ENCODE measurements at regions not wholly inside any gene's neighbourhood (a gene's known extent, or its start where the extent isn't known, plus 50 kb on each side); places are given as distances from the start of the nearest gene placed in this dataset.

- Histone ChIP-seq H3K27me3 (ENCODE audit: control insufficient read depth in 5 of 5, insufficient read depth in 4 of 5, low read length in 5 of 5) (no peaks in the 10 kb centered on the region), H3K4me3 (ENCODE audit: low read depth in 1 of 5, low read length in 5 of 5) (no peak overlapping the region), H3K36me3 (ENCODE audit: control insufficient read depth in 5 of 5, insufficient read depth in 5 of 5, low read length in 5 of 5) (no peaks in the 10 kb centered on the region), H3K9ac (ENCODE audit: low read length in 5 of 5) (no peak overlapping the region), H3K9me3 (ENCODE audit: control insufficient read depth in 5 of 5, low read length in 5 of 5) (no peaks in the 10 kb centered on the region), H3K27ac (ENCODE audit: low read depth, low read length) (no peak overlapping the region), H3K4me1 (ENCODE audit: control insufficient read depth in 5 of 5, insufficient read depth in 5 of 5, low read length in 5 of 5) (peaks cover 0 to 12% (median 0%) of the 10 kb centered on the region in 5 donors)
These were observed 380.0 kb upstream of the GOLIM4 start for GRCh38 chr3:168475704-168476103.

- Histone ChIP-seq H3K27me3 (ENCODE audit: control insufficient read depth in 5 of 5, insufficient read depth in 4 of 5, low read length in 5 of 5) (no peaks in the 10 kb centered on the region), H3K4me3 (ENCODE audit: low read depth in 1 of 5, low read length in 5 of 5) (no peak overlapping the region), H3K4me1 (ENCODE audit: control insufficient read depth in 5 of 5, insufficient read depth in 5 of 5, low read length in 5 of 5) (peaks cover 0 to 12% (median 0%) of the 10 kb centered on the region in 5 donors), H3K9me3 (ENCODE audit: control insufficient read depth in 5 of 5, low read length in 5 of 5) (no peaks in the 10 kb centered on the region), H3K9ac (ENCODE audit: low read length in 5 of 5) (no peak overlapping the region), H3K36me3 (ENCODE audit: control insufficient read depth in 5 of 5, insufficient read depth in 5 of 5, low read length in 5 of 5) (no peaks in the 10 kb centered on the region), H3K27ac (ENCODE audit: low read depth, low read length) (no peak overlapping the region)
These were observed 377.7 kb upstream of the GOLIM4 start for GRCh38 chr3:168473334-168473890.

- no peak overlapping the region for H3K9ac ChIP-seq (ENCODE audit: low read length in 5 of 5)
- peaks cover 0 to 12% (median 0%) of the 10 kb centered on the region in 5 donors for H3K4me1 ChIP-seq (ENCODE audit: control insufficient read depth in 5 of 5, insufficient read depth in 5 of 5, low read length in 5 of 5)
- H3K27ac ChIP-seq (ENCODE audit: low read depth, low read length), result no peak overlapping the region
These were observed 377.1 kb upstream of the GOLIM4 start for GRCh38 chr3:168472783-168473182.

GRCh38 chr3:168470380-168470779 is 374.7 kb upstream of the GOLIM4 start:
- no peaks in the 10 kb centered on the region for H3K27me3 ChIP-seq (ENCODE audit: control insufficient read depth in 5 of 5, insufficient read depth in 4 of 5, low read length in 5 of 5)
- no peaks in the 10 kb centered on the region for H3K9me3 ChIP-seq (ENCODE audit: control insufficient read depth in 5 of 5, low read length in 5 of 5)
- H3K4me1 ChIP-seq (ENCODE audit: control insufficient read depth in 5 of 5, insufficient read depth in 5 of 5, low read length in 5 of 5), result peaks cover 0 to 3% (median 0%) of the 10 kb centered on the region in 5 donors
- H3K9ac ChIP-seq (ENCODE audit: low read length in 5 of 5), result no peak overlapping the region
- H3K27ac ChIP-seq (ENCODE audit: low read depth, low read length), result no peak overlapping the region
- no peaks in the 10 kb centered on the region for H3K36me3 ChIP-seq (ENCODE audit: control insufficient read depth in 5 of 5, insufficient read depth in 5 of 5, low read length in 5 of 5)
- no peak overlapping the region for H3K4me3 ChIP-seq (ENCODE audit: low read depth in 1 of 5, low read length in 5 of 5)

More at GRCh38 chr3:168472783-168473182, 377.1 kb upstream of the GOLIM4 start:
- no peaks in the 10 kb centered on the region for H3K36me3 ChIP-seq (ENCODE audit: control insufficient read depth in 5 of 5, insufficient read depth in 5 of 5, low read length in 5 of 5)
- no peak overlapping the region for H3K4me3 ChIP-seq (ENCODE audit: low read depth in 1 of 5, low read length in 5 of 5)
- no peaks in the 10 kb centered on the region for H3K9me3 ChIP-seq (ENCODE audit: control insufficient read depth in 5 of 5, low read length in 5 of 5)
- H3K27me3 ChIP-seq (ENCODE audit: control insufficient read depth in 5 of 5, insufficient read depth in 4 of 5, low read length in 5 of 5), result no peaks in the 10 kb centered on the region

GRCh38 chr3:168469436-168469835 is 373.7 kb upstream of the GOLIM4 start:
- no peaks in the 10 kb centered on the region for H3K9me3 ChIP-seq (ENCODE audit: control insufficient read depth in 5 of 5, low read length in 5 of 5)
- H3K9ac ChIP-seq (ENCODE audit: low read length in 5 of 5), result no peak overlapping the region
- H3K4me1 ChIP-seq (ENCODE audit: control insufficient read depth in 5 of 5, insufficient read depth in 5 of 5, low read length in 5 of 5), result peaks cover 0 to 3% (median 0%) of the 10 kb centered on the region in 5 donors
- H3K27me3 ChIP-seq (ENCODE audit: control insufficient read depth in 5 of 5, insufficient read depth in 4 of 5, low read length in 5 of 5), result no peaks in the 10 kb centered on the region
- H3K4me3 ChIP-seq (ENCODE audit: low read depth in 1 of 5, low read length in 5 of 5), result no peak overlapping the region
- H3K27ac ChIP-seq (ENCODE audit: low read depth, low read length), result no peak overlapping the region
- H3K36me3 ChIP-seq (ENCODE audit: control insufficient read depth in 5 of 5, insufficient read depth in 5 of 5, low read length in 5 of 5), result no peaks in the 10 kb centered on the region

- H3K27ac ChIP-seq (ENCODE audit: low read depth, low read length), result no peak overlapping the region
- H3K4me1 ChIP-seq (ENCODE audit: control insufficient read depth in 5 of 5, insufficient read depth in 5 of 5, low read length in 5 of 5), result peaks cover 0 to 3% (median 0%) of the 10 kb centered on the region in 5 donors
- H3K4me3 ChIP-seq (ENCODE audit: low read depth in 1 of 5, low read length in 5 of 5), result no peak overlapping the region
- no peaks in the 10 kb centered on the region for H3K27me3 ChIP-seq (ENCODE audit: control insufficient read depth in 5 of 5, insufficient read depth in 4 of 5, low read length in 5 of 5)
- H3K9me3 ChIP-seq (ENCODE audit: control insufficient read depth in 5 of 5, low read length in 5 of 5), result no peaks in the 10 kb centered on the region
- H3K36me3 ChIP-seq (ENCODE audit: control insufficient read depth in 5 of 5, insufficient read depth in 5 of 5, low read length in 5 of 5), result no peaks in the 10 kb centered on the region
- H3K9ac ChIP-seq (ENCODE audit: low read length in 5 of 5), result no peak overlapping the region
These were observed 371.5 kb upstream of the GOLIM4 start for GRCh38 chr3:168467115-168467714.

- H3K9me3 ChIP-seq (ENCODE audit: control insufficient read depth in 5 of 5, low read length in 5 of 5), result no peaks in the 10 kb centered on the region
These were observed 366.1 kb upstream of the GOLIM4 start for GRCh38 chr3:168461793-168462192.

GRCh38 chr3:168459226-168459784 is 363.6 kb upstream of the GOLIM4 start:
- Histone ChIP-seq H3K36me3 (ENCODE audit: control insufficient read depth in 5 of 5, insufficient read depth in 5 of 5, low read length in 5 of 5) (no peaks in the 10 kb centered on the region), H3K4me3 (ENCODE audit: low read depth in 1 of 5, low read length in 5 of 5) (no peak overlapping the region), H3K27me3 (ENCODE audit: control insufficient read depth in 5 of 5, insufficient read depth in 4 of 5, low read length in 5 of 5) (no peaks in the 10 kb centered on the region), H3K4me1 (ENCODE audit: control insufficient read depth in 5 of 5, insufficient read depth in 5 of 5, low read length in 5 of 5) (no peaks in the 10 kb centered on the region), H3K9me3 (ENCODE audit: control insufficient read depth in 5 of 5, low read length in 5 of 5) (no peaks in the 10 kb centered on the region), H3K9ac (ENCODE audit: low read length in 5 of 5) (no peak overlapping the region), H3K27ac (ENCODE audit: low read depth, low read length) (no peak overlapping the region)

More at GRCh38 chr3:168461793-168462192, 366.1 kb upstream of the GOLIM4 start:
- Histone ChIP-seq H3K36me3 (ENCODE audit: control insufficient read depth in 5 of 5, insufficient read depth in 5 of 5, low read length in 5 of 5) (no peaks in the 10 kb centered on the region), H3K4me1 (ENCODE audit: control insufficient read depth in 5 of 5, insufficient read depth in 5 of 5, low read length in 5 of 5) (no peaks in the 10 kb centered on the region), H3K9ac (ENCODE audit: low read length in 5 of 5) (no peak overlapping the region), H3K27ac (ENCODE audit: low read depth, low read length) (no peak overlapping the region), H3K27me3 (ENCODE audit: control insufficient read depth in 5 of 5, insufficient read depth in 4 of 5, low read length in 5 of 5) (no peaks in the 10 kb centered on the region), H3K4me3 (ENCODE audit: low read depth in 1 of 5, low read length in 5 of 5) (no peak overlapping the region)

- Histone ChIP-seq H3K36me3 (ENCODE audit: control insufficient read depth in 5 of 5, insufficient read depth in 5 of 5, low read length in 5 of 5) (no peaks in the 10 kb centered on the region), H3K27ac (ENCODE audit: low read depth, low read length) (no peak overlapping the region), H3K4me3 (ENCODE audit: low read depth in 1 of 5, low read length in 5 of 5) (no peak overlapping the region), H3K9me3 (ENCODE audit: control insufficient read depth in 5 of 5, low read length in 5 of 5) (no peaks in the 10 kb centered on the region), H3K27me3 (ENCODE audit: control insufficient read depth in 5 of 5, insufficient read depth in 4 of 5, low read length in 5 of 5) (no peaks in the 10 kb centered on the region), H3K4me1 (ENCODE audit: control insufficient read depth in 5 of 5, insufficient read depth in 5 of 5, low read length in 5 of 5) (no peaks in the 10 kb centered on the region), H3K9ac (ENCODE audit: low read length in 5 of 5) (no peak overlapping the region)
These were observed 362.3 kb upstream of the GOLIM4 start for GRCh38 chr3:168457954-168458539.

- Histone ChIP-seq H3K9me3 (ENCODE audit: control insufficient read depth in 5 of 5, low read length in 5 of 5) (no peaks in the 10 kb centered on the region), H3K4me3 (ENCODE audit: low read depth in 1 of 5, low read length in 5 of 5) (no peak overlapping the region), H3K36me3 (ENCODE audit: control insufficient read depth in 5 of 5, insufficient read depth in 5 of 5, low read length in 5 of 5) (no peaks in the 10 kb centered on the region), H3K9ac (ENCODE audit: low read length in 5 of 5) (no peak overlapping the region), H3K4me1 (ENCODE audit: control insufficient read depth in 5 of 5, insufficient read depth in 5 of 5, low read length in 5 of 5) (no peaks in the 10 kb centered on the region), H3K27me3 (ENCODE audit: control insufficient read depth in 5 of 5, insufficient read depth in 4 of 5, low read length in 5 of 5) (no peaks in the 10 kb centered on the region), H3K27ac (ENCODE audit: low read depth, low read length) (no peak overlapping the region)
These were observed 360.1 kb upstream of the GOLIM4 start for GRCh38 chr3:168455814-168456213.
